SK-N-SH (cell line): ENCODE measurements at regions not wholly inside any gene's neighbourhood (a gene's known extent, or its start where the extent isn't known, plus 50 kb on each side); places are given as distances from the start of the nearest gene placed in this dataset.

Experiments used
- CTCF ChIA-PET: fragments of 300-600, 350-600 bp; formaldehyde crosslinking; extraction: SDS; loops from one replicate; lab custom pipeline; 2021; lab: Yijun Ruan, JAX
- POLR2A ChIA-PET: fragments of 350-600 bp; sonication (Branson Sonifier 250); formaldehyde crosslinking; extraction: SDS; loops from one replicate; lab custom pipeline; 2020; ENCODE audit warnings: antibody characterized with exemption, inconsistent platforms; lab: Yijun Ruan, JAX
- DNase-seq: peaks from one replicate; pipeline ENCODE4 v3.0.0; 2012
- H2AFZ ChIP-seq: fragments of 200-600 bp; sonication (generic); 2 replicates; pipeline ENCODE4 v1.8.1; 2016; ENCODE audit warnings: antibody characterized with exemption, mild to moderate bottlenecking, low read depth
- H3F3A ChIP-seq: fragments of 200-600 bp; sonication (generic); replicated peaks from 2 replicates; pipeline ENCODE3; 2016; ENCODE audit warnings: antibody characterized with exemption, mild to moderate bottlenecking; ENCODE audit not compliant: insufficient read depth
- H3K27ac ChIP-seq, 2 experiments: fragments of 200-500 bp in 1 of 2; fragments of 200-600 bp in 1 of 2; sonication (Bioruptor generic) in 1 of 2; sonication (generic), shearing (Covaris generic) in 1 of 2; 2 replicates each; pipeline versions ENCODE4 v1.5.1 to v1.6.1; 2014 to 2016; ENCODE audit warnings: low read depth in 2 of 2, inconsistent platforms in 1 of 2, low read length in 1 of 2, mild to moderate bottlenecking in 1 of 2, mixed read lengths in 1 of 2
- H3K27me3 ChIP-seq: fragments of 200-600 bp; sonication (generic), shearing (Covaris generic); 2 replicates; pipeline ENCODE4 v1.6.1; 2016; ENCODE audit warnings: mixed run types; ENCODE audit not compliant: insufficient read depth
- H3K36me3 ChIP-seq, 2 experiments: fragments of 200-500 bp in 1 of 2; fragments of 200-600 bp in 1 of 2; sonication (Bioruptor generic) in 1 of 2; sonication (generic) in 1 of 2; replicated peaks in 1 of 2; 2 replicates each; pipeline versions ENCODE3 to v1.5.1; 2014 to 2016; ENCODE audit warnings: low read length in 1 of 2, mild to moderate bottlenecking in 1 of 2; ENCODE audit not compliant: insufficient read depth in 2 of 2, control insufficient read depth in 1 of 2
- H3K4me1 ChIP-seq, 2 experiments: fragments of 200-500 bp in 1 of 2; fragments of 200-600 bp in 1 of 2; sonication (Bioruptor generic) in 1 of 2; sonication (generic), shearing (Covaris generic) in 1 of 2; 2 replicates each; pipeline versions ENCODE4 v1.5.1 to v1.6.1; 2014 to 2016; ENCODE audit warnings: low read depth in 1 of 2, low read length in 1 of 2, mixed run types in 1 of 2; ENCODE audit not compliant: insufficient read depth in 2 of 2, control insufficient read depth in 1 of 2
- H3K4me2 ChIP-seq: fragments of 200-600 bp; sonication (generic), shearing (Covaris generic); 2 replicates; pipeline ENCODE4 v1.6.1; 2017; ENCODE audit warnings: mixed run types
- H3K4me3 ChIP-seq, 2 experiments: fragments of 200-500 bp in 1 of 2; fragments of 200-600 bp in 1 of 2; sonication (Bioruptor generic) in 1 of 2; sonication (generic), shearing (Covaris generic) in 1 of 2; 2 replicates each; pipeline versions ENCODE4 v1.5.1 to v1.8.1; 2014 to 2016; ENCODE audit warnings: low read depth in 2 of 2, inconsistent platforms in 1 of 2, low read length in 1 of 2, mild to moderate bottlenecking in 1 of 2, mixed read lengths in 1 of 2, moderate library complexity in 1 of 2
- H3K79me2 ChIP-seq: fragments of 200-600 bp; sonication (generic); 2 replicates; pipeline ENCODE4 v1.8.1; 2017; ENCODE audit warnings: mild to moderate bottlenecking; ENCODE audit not compliant: insufficient read depth
- H3K9ac ChIP-seq: fragments of 200-600 bp; sonication (generic); 2 replicates; pipeline ENCODE4 v1.6.1; 2017; ENCODE audit warnings: mixed run types
- H3K9me2 ChIP-seq: fragments of 200-600 bp; sonication (generic); 2 replicates; pipeline ENCODE4 v1.6.1; 2017; ENCODE audit warnings: mixed run types
- H3K9me3 ChIP-seq: fragments of 200-600 bp; sonication (generic); 2 replicates; pipeline ENCODE4 v1.6.1; 2017; ENCODE audit warnings: mixed run types, mild to moderate bottlenecking, moderate library complexity
- H4K20me1 ChIP-seq: fragments of 200-600 bp; sonication (generic); 2 replicates; pipeline ENCODE4 v1.6.1; 2017; ENCODE audit warnings: mild to moderate bottlenecking, mixed run types; ENCODE audit not compliant: insufficient read depth
- CTCF ChIP-seq: fragments of 200-600 bp; sonication (generic); IDR thresholded peaks from 2 replicates; pipeline ENCODE4 v1.6.1; 2017; ENCODE audit warnings: antibody characterized with exemption, mild to moderate bottlenecking, moderate library complexity
- EP300 ChIP-seq, 2 experiments: IDR thresholded peaks; 2 replicates each; pipeline versions ENCODE4 v1.4.0 to v1.6.1; 2012; ENCODE audit warnings: borderline replicate concordance in 1 of 2, low read depth in 1 of 2, low read length in 1 of 2
- FOXM1 ChIP-seq: IDR thresholded peaks from 2 replicates; pipeline ENCODE4 v1.4.0; 2012; ENCODE audit warnings: low read depth, mild to moderate bottlenecking
- GABPA ChIP-seq: IDR thresholded peaks from 2 replicates; pipeline ENCODE4 v1.4.0; 2012; ENCODE audit warnings: low read depth, mild to moderate bottlenecking
- GATA2 ChIP-seq: sonication (generic); formaldehyde crosslinking; IDR thresholded peaks from 2 replicates; pipeline ENCODE4 v1.5.0; 2020; ENCODE audit warnings: mild to moderate bottlenecking, missing genetic modification reagents
- IRF3 ChIP-seq: fragments of 150-350 bp; IDR thresholded peaks from 2 replicates; pipeline ENCODE4 v1.6.1; 2016; ENCODE audit warnings: mild to moderate bottlenecking, low read depth, low read length
- MEF2A ChIP-seq: IDR thresholded peaks from 2 replicates; pipeline ENCODE4 v1.4.0; 2012; ENCODE audit warnings: low read depth, borderline replicate concordance
- NFIC ChIP-seq: IDR thresholded peaks from 2 replicates; pipeline ENCODE4 v1.4.0; 2012; ENCODE audit warnings: borderline replicate concordance
- POLR2AphosphoS5 ChIP-seq: IDR thresholded peaks from 2 replicates; pipeline ENCODE4 v1.6.1; 2012; ENCODE audit warnings: low read depth, low read length
- RAD21 ChIP-seq: IDR thresholded peaks from 2 replicates; pipeline ENCODE4 v1.6.1; 2012; ENCODE audit warnings: mild to moderate bottlenecking, low read length
- REST ChIP-seq: IDR thresholded peaks from 2 replicates; pipeline ENCODE4 v1.6.1; 2012; ENCODE audit warnings: mild to moderate bottlenecking, low read depth, low read length, moderate library complexity
- SIN3A ChIP-seq: IDR thresholded peaks from 2 replicates; pipeline ENCODE4 v1.6.1; 2012; ENCODE audit warnings: low read depth, mild to moderate bottlenecking, low read length, moderate library complexity, borderline replicate concordance
- TAF1 ChIP-seq: IDR thresholded peaks from 2 replicates; pipeline ENCODE4 v1.6.1; 2012; ENCODE audit warnings: low read depth, mild to moderate bottlenecking, low read length, moderate library complexity, borderline replicate concordance
- TCF12 ChIP-seq: IDR thresholded peaks from 2 replicates; pipeline ENCODE4 v1.4.0; 2012
- TEAD4 ChIP-seq: IDR thresholded peaks from 2 replicates; pipeline ENCODE4 v1.4.0; 2012; ENCODE audit warnings: mild to moderate bottlenecking, borderline replicate concordance; ENCODE audit not compliant: insufficient read depth
- USF1 ChIP-seq: IDR thresholded peaks from 2 replicates; pipeline ENCODE4 v1.4.0; 2012; ENCODE audit warnings: low read depth, borderline replicate concordance
- USF2 ChIP-seq: fragments of 150-350 bp; IDR thresholded peaks from 2 replicates; pipeline ENCODE4 v1.6.1; 2017; ENCODE audit warnings: antibody characterized with exemption, low read length, low read depth, borderline replicate concordance
- YY1 ChIP-seq: IDR thresholded peaks from 2 replicates; pipeline ENCODE4 v1.4.0; 2012; ENCODE audit warnings: low read depth, mild to moderate bottlenecking
- ZBTB33 ChIP-seq: IDR thresholded peaks from 2 replicates; pipeline ENCODE4 v1.4.0; 2012; ENCODE audit warnings: low read depth, borderline replicate concordance
- WGBS: methylation state at CpG from one replicate; pipeline ENCODE4 v1.1.6; 2017; ENCODE audit warnings: low lambda C conversion rate; 5-methylcytosine and 5-hydroxymethylcytosine counted together

GRCh38 chr14:34119107-34119858 is 168.4 kb upstream of the EGLN3 start:
- CTCF ChIA-PET: no interaction called here
- Histone ChIP-seq H3K4me1 (no peaks in the 10 kb centered on the region), H3K9me3 (no peaks in the 10 kb centered on the region), H3K9ac (no peak overlapping the region), H3K27me3 (no peaks in the 10 kb centered on the region), H3K4me2 (no peak overlapping the region), H3K27ac (no peak overlapping the region)
- DNase-seq: no peak
- WGBS: 53% methylated on average over 5 of the region's 5 CpGs
- no peak for TF ChIP-seq TEAD4
- TF ChIP-seq FOXM1: no peak
- no peak for TF ChIP-seq USF1
- no peak for TF ChIP-seq CTCF
- no peak for TF ChIP-seq MEF2A
- no peak for TF ChIP-seq YY1
- TF ChIP-seq GABPA: no peak
- TF ChIP-seq SIN3A: no peak
- no peak for TF ChIP-seq RAD21
- TF ChIP-seq REST: no peak
- TF ChIP-seq ZBTB33: no peak
- no peak for TF ChIP-seq POLR2AphosphoS5
- TF ChIP-seq TAF1: no peak
- TF ChIP-seq TCF12: no peak
- TF ChIP-seq GATA2 (CRISPR knock-in tag): no peak
- TF ChIP-seq USF2: no peak
- TF ChIP-seq EP300 (IDR thresholded peaks at IDR 0.05; ENCODE audit: borderline replicate concordance in 1 of 2, low read depth in 1 of 2, low read length in 1 of 2): no peak
- no peak for TF ChIP-seq IRF3
- no peak for TF ChIP-seq NFIC
- TF ChIP-seq, all 33 proteins: peak for 0
- Histone ChIP-seq H3F3A (no peaks in the 10 kb centered on the region), H3K4me3 (no peak overlapping the region), H3K36me3 (no peaks in the 10 kb centered on the region), H3K79me2 (no peaks in the 10 kb centered on the region), H4K20me1 (no peaks in the 10 kb centered on the region), H2AFZ (no peak overlapping the region), H3K9me2 (no peaks in the 10 kb centered on the region)
- POLR2A ChIA-PET: interaction anchor here (0.7 kb wide), 1 partner anchor 647 kb away, joined by 4 read pairs; no protein-coding TSS in a partner anchor
